Left lobe of liver (tissue), 2 donors: ENCODE measurements at regions not wholly inside any gene's neighbourhood (a gene's known extent, or its start where the extent isn't known, plus 50 kb on each side); places are given as distances from the start of the nearest gene placed in this dataset.
"Not testable (repeated sequence)": the region's sequence is repeated elsewhere in the genome, so short reads cannot be mapped to it uniquely, and the experiment has no call there.

Experiments used
- ATAC-seq: fragments of 200-7000 bp; cut with Tn5 transposase; one replicate; pipeline ENCODE4 v1.9.1; 2020; ENCODE audit warnings: mild to moderate bottlenecking, moderate library complexity
- DNase-seq: peaks from one replicate; pipeline ENCODE4 v3.0.0-alpha.2; 2020; ENCODE audit warnings: low spot score
- donor health status: DM: no; HTN: no; CAD: no; lungs with moderate emphysema.
- donor health status: DM: no; HTN: yes; CAD: no.

- ATAC-seq: no peak
- no peak for DNase-seq
Observed at GRCh38 chr15:45804028-45804427, 169.2 kb downstream of the SQOR start.

- DNase-seq: no peak
- no peak for ATAC-seq
Observed at GRCh38 chr15:45810201-45810600, 175.4 kb downstream of the SQOR start.

- DNase-seq (no peak), ATAC-seq (no peak)
Observed at GRCh38 chr15:45812200-45812599, 177.4 kb downstream of the SQOR start.

GRCh38 chr15:45817578-45817977, 182.7 kb downstream of the SQOR start:
- not testable (repeated sequence) for ATAC-seq, DNase-seq

- ATAC-seq (no peak), DNase-seq (no peak)
Observed at GRCh38 chr15:45821390-45821789, 186.6 kb downstream of the SQOR start.

GRCh38 chr15:45822968-45823367, 188.1 kb downstream of the SQOR start:
- DNase-seq, ATAC-seq: not testable (repeated sequence)

GRCh38 chr15:45827275-45827674, 192.4 kb downstream of the SQOR start:
- ATAC-seq: peak; percentile 31
- no peak for DNase-seq

- ATAC-seq: no peak
- DNase-seq: no peak
Observed at GRCh38 chr15:45827766-45828165, 192.9 kb downstream of the SQOR start.

GRCh38 chr15:45829336-45830153, 194.7 kb downstream of the SQOR start:
- ATAC-seq (no peak), DNase-seq (no peak)

GRCh38 chr15:45831787-45832186, 197.0 kb downstream of the SQOR start:
- no peak for ATAC-seq

GRCh38 chr15:45834622-45835021, 199.8 kb downstream of the SQOR start:
- DNase-seq: no peak
- ATAC-seq: no peak

More at GRCh38 chr15:45831787-45832186, 197.0 kb downstream of the SQOR start:
- no peak for DNase-seq

GRCh38 chr15:45842151-45842550, 207.3 kb downstream of the SQOR start:
- ATAC-seq: peak; percentile 97

GRCh38 chr15:45847645-45848044, 212.8 kb downstream of the SQOR start:
- ATAC-seq: no peak
- DNase-seq: no peak

More at GRCh38 chr15:45842151-45842550, 207.3 kb downstream of the SQOR start:
- DNase-seq: no peak

GRCh38 chr15:45849136-45849535, 214.3 kb downstream of the SQOR start:
- ATAC-seq: no peak

GRCh38 chr15:45854455-45855202, 219.8 kb downstream of the SQOR start:
- no peak for DNase-seq

More at GRCh38 chr15:45849136-45849535, 214.3 kb downstream of the SQOR start:
- no peak for DNase-seq

GRCh38 chr15:45855210-45855906, 220.5 kb downstream of the SQOR start:
- DNase-seq: no peak
- ATAC-seq: no peak

More at GRCh38 chr15:45854455-45855202, 219.8 kb downstream of the SQOR start:
- no peak for ATAC-seq

GRCh38 chr15:45855907-45856579, 221.2 kb downstream of the SQOR start:
- DNase-seq (no peak), ATAC-seq (no peak)

GRCh38 chr15:45857291-45857690, 222.5 kb downstream of the SQOR start:
- DNase-seq (no peak), ATAC-seq (no peak)

GRCh38 chr15:45858491-45858890, 223.7 kb downstream of the SQOR start:
- DNase-seq: no peak
- no peak for ATAC-seq

GRCh38 chr15:45862034-45862433, 227.2 kb downstream of the SQOR start:
- ATAC-seq (no peak), DNase-seq (no peak)
